ENCODE measurements at regions not wholly inside any gene's neighbourhood (a gene's known extent, or its start where the extent isn't known, plus 50 kb on each side); places are given as distances from the start of the nearest gene placed in this dataset.

DNA sequence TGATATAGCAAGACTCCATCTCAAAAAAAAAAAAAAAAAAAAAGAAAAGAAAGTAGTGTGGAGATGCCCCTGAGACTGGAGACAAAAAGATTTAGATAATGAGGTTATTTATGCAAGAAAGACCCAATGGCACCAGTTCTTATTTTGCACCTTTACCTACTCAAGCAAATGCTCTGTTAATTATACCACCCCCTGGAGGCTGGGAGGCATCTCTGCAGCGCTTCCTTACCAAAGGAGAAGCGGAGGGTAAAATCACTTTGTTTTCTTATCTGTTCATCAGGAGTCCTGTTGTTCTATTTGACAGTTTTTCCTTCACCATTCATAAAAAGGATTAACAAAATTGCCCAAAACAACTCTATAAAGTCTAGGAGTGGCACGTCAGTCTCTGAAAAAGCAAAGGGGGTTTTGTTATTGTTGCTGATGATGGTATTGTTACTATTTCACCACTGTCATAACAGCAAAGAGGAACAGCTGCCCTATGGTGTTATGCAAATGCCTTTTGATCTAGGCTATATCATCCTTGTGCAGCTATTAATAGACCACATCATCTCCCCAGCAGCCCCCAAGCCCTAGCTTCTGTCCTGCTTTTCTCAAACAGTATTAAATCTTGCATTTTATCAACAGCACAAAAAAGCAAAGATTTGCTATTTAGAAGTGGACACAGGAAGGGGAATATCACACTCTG lies 174.0 kb downstream of the PALM2AKAP2 start:
- TF ChIP-seq, protein P1, sequence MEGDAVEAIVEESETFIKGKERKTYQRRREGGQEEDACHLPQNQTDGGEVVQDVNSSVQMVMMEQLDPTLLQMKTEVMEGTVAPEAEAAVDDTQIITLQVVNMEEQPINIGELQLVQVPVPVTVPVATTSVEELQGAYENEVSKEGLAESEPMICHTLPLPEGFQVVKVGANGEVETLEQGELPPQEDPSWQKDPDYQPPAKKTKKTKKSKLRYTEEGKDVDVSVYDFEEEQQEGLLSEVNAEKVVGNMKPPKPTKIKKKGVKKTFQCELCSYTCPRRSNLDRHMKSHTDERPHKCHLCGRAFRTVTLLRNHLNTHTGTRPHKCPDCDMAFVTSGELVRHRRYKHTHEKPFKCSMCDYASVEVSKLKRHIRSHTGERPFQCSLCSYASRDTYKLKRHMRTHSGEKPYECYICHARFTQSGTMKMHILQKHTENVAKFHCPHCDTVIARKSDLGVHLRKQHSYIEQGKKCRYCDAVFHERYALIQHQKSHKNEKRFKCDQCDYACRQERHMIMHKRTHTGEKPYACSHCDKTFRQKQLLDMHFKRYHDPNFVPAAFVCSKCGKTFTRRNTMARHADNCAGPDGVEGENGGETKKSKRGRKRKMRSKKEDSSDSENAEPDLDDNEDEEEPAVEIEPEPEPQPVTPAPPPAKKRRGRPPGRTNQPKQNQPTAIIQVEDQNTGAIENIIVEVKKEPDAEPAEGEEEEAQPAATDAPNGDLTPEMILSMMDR (IDR thresholded peaks at IDR 0.05) = no peak
- TF ChIP-seq POLR2AphosphoS5 (IDR thresholded peaks at IDR 0.05) (no peak), POLR2A (IDR thresholded peaks at IDR 0.05) (no peak), EP300 (IDR thresholded peaks at IDR 0.05) (no peak)
